H9 (cell line): ENCODE measurements at regions not wholly inside any gene's neighbourhood (a gene's known extent, or its start where the extent isn't known, plus 50 kb on each side); places are given as distances from the start of the nearest gene placed in this dataset.

Experiments used
- DNase-seq: peaks from one replicate; pipeline ENCODE4 v3.0.0-alpha.2; 2017
- H2AFZ ChIP-seq: one replicate; pipeline ENCODE4 v1.6.1; 2013; ENCODE audit warnings: mild to moderate bottlenecking, low read length, control low read depth, moderate library complexity
- H2AK5ac ChIP-seq: 2 replicates; pipeline ENCODE4 v1.6.1; 2013; ENCODE audit warnings: low read length, control low read depth, mixed read lengths; ENCODE audit not compliant: insufficient read length
- H2BK120ac ChIP-seq: one replicate; pipeline ENCODE4 v1.6.1; 2013; ENCODE audit warnings: low read depth, mild to moderate bottlenecking, low read length, control low read depth, inconsistent platforms; ENCODE audit not compliant: poor library complexity, severe bottlenecking
- H2BK12ac ChIP-seq: 2 replicates; pipeline ENCODE4 v1.6.1; 2013; ENCODE audit warnings: low read length, control low read depth, mixed read lengths, low read depth; ENCODE audit not compliant: insufficient read length
- H2BK15ac ChIP-seq: 2 replicates; pipeline ENCODE4 v1.6.1; 2013; ENCODE audit warnings: low read depth, low read length, control low read depth
- H2BK20ac ChIP-seq: one replicate; pipeline ENCODE4 v1.6.1; 2013; ENCODE audit warnings: low read depth, mild to moderate bottlenecking, low read length, control low read depth, inconsistent platforms; ENCODE audit not compliant: poor library complexity, severe bottlenecking
- H2BK5ac ChIP-seq: 2 replicates; pipeline ENCODE4 v1.6.1; 2013; ENCODE audit warnings: low read length, control low read depth, mixed read lengths; ENCODE audit not compliant: insufficient read length
- H3K14ac ChIP-seq: 2 replicates; pipeline ENCODE4 v1.6.1; 2013; ENCODE audit warnings: low read length, control low read depth; ENCODE audit not compliant: insufficient read depth
- H3K18ac ChIP-seq: 2 replicates; pipeline ENCODE4 v1.6.1; 2013; ENCODE audit warnings: low read depth, mild to moderate bottlenecking, mixed read lengths, low read length, control low read depth; ENCODE audit not compliant: insufficient read length
- H3K23ac ChIP-seq: 2 replicates; pipeline ENCODE4 v1.6.1; 2013; ENCODE audit warnings: low read length, control low read depth, mixed read lengths, low read depth; ENCODE audit not compliant: insufficient read length
- H3K23me2 ChIP-seq: 2 replicates; pipeline ENCODE4 v1.6.1; 2013; ENCODE audit warnings: low read depth, mild to moderate bottlenecking, mixed read lengths, low read length, control low read depth; ENCODE audit not compliant: insufficient read length, poor library complexity, severe bottlenecking
- H3K27ac ChIP-seq: 2 replicates; pipeline ENCODE4 v1.5.1; 2013; ENCODE audit warnings: low read length, control low read depth, mixed read lengths, low read depth; ENCODE audit not compliant: insufficient read length
- H3K27me3 ChIP-seq: 2 replicates; pipeline ENCODE4 v1.6.1; 2013; ENCODE audit warnings: low read length, control low read depth, inconsistent platforms; ENCODE audit not compliant: insufficient read depth
- H3K4ac ChIP-seq: 2 replicates; pipeline ENCODE4 v1.6.1; 2013; ENCODE audit warnings: low read depth, mild to moderate bottlenecking, control low read depth, inconsistent platforms, low read length, moderate library complexity
- H3K4me1 ChIP-seq: 2 replicates; pipeline ENCODE4 v1.6.1; 2013; ENCODE audit warnings: low read length, control low read depth, inconsistent platforms; ENCODE audit not compliant: insufficient read depth
- H3K4me2 ChIP-seq: 2 replicates; pipeline ENCODE4 v1.6.1; 2013; ENCODE audit warnings: low read length, control low read depth, mixed read lengths; ENCODE audit not compliant: insufficient read length, insufficient read depth
- H3K56ac ChIP-seq: 2 replicates; pipeline ENCODE4 v1.6.1; 2013; ENCODE audit warnings: low read depth, mild to moderate bottlenecking, mixed read lengths, low read length, control low read depth; ENCODE audit not compliant: insufficient read length
- H3K79me1 ChIP-seq: 2 replicates; pipeline ENCODE4 v1.6.1; 2013; ENCODE audit warnings: low read depth, mild to moderate bottlenecking, moderate library complexity, low read length, control low read depth, inconsistent platforms; ENCODE audit not compliant: insufficient read depth, poor library complexity, severe bottlenecking
- H3K79me2 ChIP-seq: 2 replicates; pipeline ENCODE4 v1.6.1; 2013; ENCODE audit warnings: low read length, control low read depth, inconsistent platforms; ENCODE audit not compliant: insufficient read depth
- H3K9ac ChIP-seq: 2 replicates; pipeline ENCODE4 v1.6.1; 2013; ENCODE audit warnings: low read length, control low read depth, mixed read lengths; ENCODE audit not compliant: insufficient read length; ENCODE audit errors: extremely low read depth
- H3K9me3 ChIP-seq: one replicate; pipeline ENCODE4 v1.6.1; 2013; ENCODE audit warnings: low read depth, low read length, inconsistent platforms; ENCODE audit not compliant: control insufficient read depth
- H3T11ph ChIP-seq: one replicate; pipeline ENCODE4 v1.6.1; 2013; ENCODE audit warnings: mild to moderate bottlenecking, low read length, control low read depth, inconsistent platforms
- H4K20me1 ChIP-seq: one replicate; pipeline ENCODE4 v1.6.1; 2013; ENCODE audit not compliant: control insufficient read depth, insufficient read length, insufficient read depth
- H4K5ac ChIP-seq: 2 replicates; pipeline ENCODE4 v1.6.1; 2013; ENCODE audit warnings: low read depth, mild to moderate bottlenecking, mixed read lengths, low read length, control low read depth; ENCODE audit not compliant: insufficient read length
- H4K8ac ChIP-seq: replicated peaks from 2 replicates; pipeline ENCODE4 v1.6.1; 2013; ENCODE audit warnings: low read length, control low read depth, mixed read lengths, low read depth; ENCODE audit not compliant: insufficient read length
- H4K91ac ChIP-seq: 2 replicates; pipeline ENCODE4 v1.6.1; 2013; ENCODE audit warnings: low read depth, mild to moderate bottlenecking, moderate library complexity, mixed read lengths, low read length, control low read depth; ENCODE audit not compliant: insufficient read length
- H3K27ac Mint-ChIP-seq, 3 experiments: 2 replicates in 2 of 3; 3 replicates in 1 of 3; pipeline ENCODE4 v1.8.0; 2020 to 2021; ENCODE audit warnings: mixed read lengths in 3 of 3, mild to moderate bottlenecking in 1 of 3, moderate library complexity in 1 of 3
- H3K27me3 Mint-ChIP-seq: 2 replicates; pipeline ENCODE4 v1.8.0; 2021; ENCODE audit warnings: low read depth, mild to moderate bottlenecking, moderate library complexity, mixed read lengths
- H3K36me3 Mint-ChIP-seq, 3 experiments: 2 replicates in 2 of 3; 3 replicates in 1 of 3; pipeline ENCODE4 v1.8.0; 2020 to 2021; ENCODE audit warnings: low read depth in 3 of 3, mixed read lengths in 3 of 3; ENCODE audit not compliant: insufficient read depth in 1 of 3
- H3K4me1 Mint-ChIP-seq, 2 experiments: 2 replicates each; pipeline ENCODE4 v1.8.0; 2020; ENCODE audit warnings: mixed read lengths in 2 of 2
- H3K4me3 Mint-ChIP-seq, 2 experiments: 2 replicates in 1 of 2; 3 replicates in 1 of 2; pipeline ENCODE4 v1.8.0; 2020 to 2021; ENCODE audit warnings: mild to moderate bottlenecking in 2 of 2, mixed read lengths in 2 of 2, moderate library complexity in 1 of 2
- H3K9me3 Mint-ChIP-seq, 2 experiments: 2 replicates in 1 of 2; 3 replicates in 1 of 2; pipeline ENCODE4 v1.8.0; 2020; ENCODE audit warnings: mild to moderate bottlenecking in 2 of 2, mixed read lengths in 2 of 2, moderate library complexity in 1 of 2
- CTCF ChIP-seq: fragments of 200-600 bp; sonication (generic); conservative IDR thresholded peaks from 3 replicates; pipeline ENCODE4 v1.8.0; 2021; ENCODE audit warnings: antibody characterized with exemption, mild to moderate bottlenecking
- WGBS: extraction: QIAGEN DNeasy Blood & Tissue Kit; methylation state at CpG from one replicate; pipeline ENCODE4 v1.1.7; 2013; ENCODE audit warnings: missing lambda C conversion rate, low lambda C conversion rate, mixed read lengths; ENCODE audit not compliant: insufficient read length; ENCODE audit errors: extremely low coverage; 5-methylcytosine and 5-hydroxymethylcytosine counted together

GRCh38 chr10:117444497-117445040 lies 69.3 kb upstream of the PDZD8 start:
- no peak overlapping the region for H3K4me2 ChIP-seq
- no peak overlapping the region for H2BK120ac ChIP-seq
- Mint-ChIP-seq H3K9me3 (peaks cover 40 to 41% of the 10 kb centered on the region in 2 experiments), H3K27ac (no peak overlapping the region), H3K4me1 (peaks cover 2 to 5% of the 10 kb centered on the region in 2 experiments; a peak in 3 of 4 replicates), H3K4me3 (no peak overlapping the region), H3K27me3 (peaks cover 26% of the 10 kb centered on the region), H3K36me3 (peaks cover 15 to 36% (median 17%) of the 10 kb centered on the region in 3 experiments)
- no peak overlapping the region for H2AK5ac ChIP-seq
- H3K56ac ChIP-seq: no peak overlapping the region
- H2AFZ ChIP-seq: no peak overlapping the region
- H3K14ac ChIP-seq: no peak overlapping the region
- no peaks in the 10 kb centered on the region for H3K27me3 ChIP-seq
- TF ChIP-seq CTCF: no peak
- no peak overlapping the region for H3K4ac ChIP-seq
- H3K4me1 ChIP-seq: no peaks in the 10 kb centered on the region
- H3K79me1 ChIP-seq: no peaks in the 10 kb centered on the region
- H3K23ac ChIP-seq: no peak overlapping the region
- no peak overlapping the region for H3K9ac ChIP-seq
- DNase-seq: no peak
- peaks cover 15% of the 10 kb centered on the region for H3K9me3 ChIP-seq
- H2BK12ac ChIP-seq: no peak overlapping the region
- no peak overlapping the region for H3K27ac ChIP-seq
- no CpG with 5 or more reads among the region's 4 CpGs for WGBS
- H2BK15ac ChIP-seq: no peak overlapping the region
- no peak overlapping the region for H4K8ac ChIP-seq
- H2BK20ac ChIP-seq: no peak overlapping the region
- no peak overlapping the region for H2BK5ac ChIP-seq
- H4K91ac ChIP-seq: no peak overlapping the region
- no peak overlapping the region for H4K5ac ChIP-seq
- H3K23me2 ChIP-seq: no peaks in the 10 kb centered on the region
- no peak overlapping the region for H3K18ac ChIP-seq
- H3T11ph ChIP-seq: no peak overlapping the region
- no peaks in the 10 kb centered on the region for H3K79me2 ChIP-seq
- H4K20me1 ChIP-seq: no peaks in the 10 kb centered on the region
